ENCODE measurements at regions not wholly inside any gene's neighbourhood (a gene's known extent, or its start where the extent isn't known, plus 50 kb on each side); places are given as distances from the start of the nearest gene placed in this dataset.

- H3K27ac ChIP-seq (ENCODE audit: low read depth, low read length, poor library complexity, severe bottlenecking), result no peak overlapping the region
- intact Hi-C loops (cut with micrococcal nuclease; ENCODE audit: unreplicated experiment), result no loop called here
- TF ChIP-seq EZH2 (IDR thresholded peaks at IDR 0.05; ENCODE audit: borderline replicate concordance, low read depth, low read length, poor library complexity, severe bottlenecking) (no peak), CTCF (conservative IDR thresholded peaks at IDR 0.05; ENCODE audit: low read depth, low read length) (no peak)
- ChIA-PET POLR2A (ENCODE audit: low non-redundant PET) (interaction anchor here (0.6 kb wide), 1 partner anchor 103 kb away, joined by 3 read pairs; no protein-coding TSS in a partner anchor), CTCF (interaction anchor here (1.0 kb wide), 1 partner anchor 230 kb away, joined by 3 read pairs; no protein-coding TSS in a partner anchor)
- no peaks in the 10 kb centered on the region for H3K4me1 ChIP-seq (ENCODE audit: insufficient read depth, low read length, poor library complexity, severe bottlenecking)
- H3K27me3 ChIP-seq (replicated peaks; ENCODE audit: insufficient read depth, low read depth, low read length, poor library complexity), result peaks cover 27% of the 10 kb centered on the region
- BruUV-seq (replicated peaks), result no TSS peak
- DNase-seq (ENCODE audit: low spot score), result no peak
- H3K9me3 ChIP-seq (ENCODE audit: low read depth, low read length, poor library complexity, severe bottlenecking), result no peaks in the 10 kb centered on the region
- H3K36me3 ChIP-seq (ENCODE audit: insufficient read depth, low read length, poor library complexity, severe bottlenecking), result no peaks in the 10 kb centered on the region
- no peak overlapping the region for H3K4me3 ChIP-seq (ENCODE audit: low read depth, low read length, poor library complexity, severe bottlenecking)
These were observed 54.3 kb downstream of the FAM241B start for GRCh38 chr10:69684020-69684980.

GRCh38 chr10:69684981-69685353 is 54.9 kb downstream of the FAM241B start:
- DNase-seq (ENCODE audit: low spot score), result no peak
- Histone ChIP-seq H3K36me3 (ENCODE audit: insufficient read depth, low read length, poor library complexity, severe bottlenecking) (no peaks in the 10 kb centered on the region), H3K27ac (ENCODE audit: low read depth, low read length, poor library complexity, severe bottlenecking) (no peak overlapping the region), H3K4me3 (ENCODE audit: low read depth, low read length, poor library complexity, severe bottlenecking) (no peak overlapping the region), H3K27me3 (replicated peaks; ENCODE audit: insufficient read depth, low read depth, low read length, poor library complexity) (peaks cover 21% of the 10 kb centered on the region), H3K4me1 (ENCODE audit: insufficient read depth, low read length, poor library complexity, severe bottlenecking) (no peaks in the 10 kb centered on the region), H3K9me3 (ENCODE audit: low read depth, low read length, poor library complexity, severe bottlenecking) (no peaks in the 10 kb centered on the region)
- POLR2A ChIA-PET (ENCODE audit: low non-redundant PET), result interaction anchor here (0.6 kb wide), 1 partner anchor 102 kb away, joined by 3 read pairs; no protein-coding TSS in a partner anchor
- CTCF ChIA-PET, result interaction anchor here (1.0 kb wide), 1 partner anchor 230 kb away, joined by 3 read pairs; no protein-coding TSS in a partner anchor
- TF ChIP-seq EZH2 (IDR thresholded peaks at IDR 0.05; ENCODE audit: borderline replicate concordance, low read depth, low read length, poor library complexity, severe bottlenecking) (no peak), CTCF (conservative IDR thresholded peaks at IDR 0.05; ENCODE audit: low read depth, low read length) (no peak)
- intact Hi-C loops (cut with micrococcal nuclease; ENCODE audit: unreplicated experiment), result no loop called here
- BruUV-seq (replicated peaks), result no TSS peak

DNA sequence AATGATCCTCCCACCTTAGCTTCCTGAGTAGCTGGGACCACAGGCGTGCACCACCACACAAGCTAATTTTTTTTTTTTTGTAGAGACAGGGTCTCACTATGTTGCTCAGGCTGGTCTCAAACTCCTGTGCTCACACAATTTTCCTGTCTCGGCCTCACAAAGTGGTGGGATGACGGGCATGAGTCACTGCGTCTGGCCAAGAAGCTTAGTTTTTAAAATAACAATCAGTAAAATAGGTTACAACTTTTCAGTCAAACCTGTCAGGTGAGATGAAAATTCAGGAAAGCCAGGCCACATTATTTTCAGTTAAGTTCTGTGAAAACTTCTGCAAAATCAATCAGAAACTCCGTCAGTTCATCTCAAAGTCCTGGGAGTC is 55.4 kb downstream of the FAM241B start:
- peaks cover 16% of the 10 kb centered on the region for H3K27me3 ChIP-seq (replicated peaks; ENCODE audit: insufficient read depth, low read depth, low read length, poor library complexity)
- H3K27ac ChIP-seq (ENCODE audit: low read depth, low read length, poor library complexity, severe bottlenecking), result no peak overlapping the region
- no TSS peak for BruUV-seq (replicated peaks)
- ChIA-PET POLR2A (ENCODE audit: low non-redundant PET) (no interaction called here), CTCF (interaction anchor here (1.0 kb wide), 1 partner anchor 229 kb away, joined by 3 read pairs; no protein-coding TSS in a partner anchor)
- H3K4me1 ChIP-seq (ENCODE audit: insufficient read depth, low read length, poor library complexity, severe bottlenecking), result no peaks in the 10 kb centered on the region
- H3K4me3 ChIP-seq (ENCODE audit: low read depth, low read length, poor library complexity, severe bottlenecking), result no peak overlapping the region
- no peaks in the 10 kb centered on the region for H3K9me3 ChIP-seq (ENCODE audit: low read depth, low read length, poor library complexity, severe bottlenecking)
- TF ChIP-seq CTCF (conservative IDR thresholded peaks at IDR 0.05; ENCODE audit: low read depth, low read length) (no peak), EZH2 (IDR thresholded peaks at IDR 0.05; ENCODE audit: borderline replicate concordance, low read depth, low read length, poor library complexity, severe bottlenecking) (no peak)
- DNase-seq (ENCODE audit: low spot score), result no peak
- intact Hi-C loops (cut with micrococcal nuclease; ENCODE audit: unreplicated experiment), result no loop called here
- no peaks in the 10 kb centered on the region for H3K36me3 ChIP-seq (ENCODE audit: insufficient read depth, low read length, poor library complexity, severe bottlenecking)
